Activated naive CD8-positive, alpha-beta T cell treated with anti-CD3 and anti-CD28 coated beads, Interleukin-2, amount 50 U/mL, for 24 hours (primary cell): ENCODE measurements at regions not wholly inside any gene's neighbourhood (a gene's known extent, or its start where the extent isn't known, plus 50 kb on each side); places are given as distances from the start of the nearest gene placed in this dataset.

Source experiments
- ATAC-seq: fragments of 150-1000 bp; cut with Tn5 transposase; one replicate; pipeline ENCODE4 v1.10.0; 2021
- DNase-seq: peaks from one replicate; pipeline ENCODE4 v3.0.0; 2021
- H3K27ac Mint-ChIP-seq: one replicate; pipeline ENCODE4 v1.8.0; 2021; ENCODE audit warnings: mild to moderate bottlenecking, mixed read lengths
- H3K27me3 Mint-ChIP-seq: one replicate; pipeline ENCODE4 v1.8.0; 2021; ENCODE audit warnings: mixed read lengths
- H3K36me3 Mint-ChIP-seq: one replicate; pipeline ENCODE4 v1.8.0; 2021; ENCODE audit warnings: low read depth, mixed read lengths
- H3K4me1 Mint-ChIP-seq: one replicate; pipeline ENCODE4 v1.8.0; 2021; ENCODE audit warnings: mixed read lengths
- H3K4me3 Mint-ChIP-seq: one replicate; pipeline ENCODE4 v1.8.0; 2021; ENCODE audit warnings: mild to moderate bottlenecking, moderate library complexity, mixed read lengths
- H3K9me3 Mint-ChIP-seq: one replicate; pipeline ENCODE4 v1.8.0; 2021; ENCODE audit warnings: mixed read lengths

DNA sequence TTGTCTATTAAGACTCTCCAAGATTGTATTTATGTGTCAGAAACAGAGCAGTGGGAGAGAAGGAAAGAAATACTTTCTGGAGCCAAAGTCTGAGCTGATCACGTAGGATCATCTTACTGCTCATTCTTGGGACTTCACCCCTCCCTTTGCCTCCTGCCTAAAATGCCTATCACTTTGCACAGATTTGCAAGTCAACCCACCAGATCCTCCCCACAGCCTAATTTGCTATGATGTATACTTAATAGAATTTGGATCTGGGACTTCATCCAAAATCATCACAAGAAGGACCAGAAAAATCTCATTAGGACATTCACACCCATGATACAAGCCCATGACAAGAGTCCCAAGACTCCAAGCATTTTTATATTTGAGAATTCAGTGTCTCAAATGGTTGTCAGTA is 290.2 kb downstream of the FBXW7 start:
- Mint-ChIP-seq H3K9me3 (no peaks in the 10 kb centered on the region), H3K27me3 (no peaks in the 10 kb centered on the region), H3K36me3 (no peaks in the 10 kb centered on the region), H3K27ac (no peak overlapping the region), H3K4me3 (no peak overlapping the region), H3K4me1 (peaks cover 13% of the 10 kb centered on the region)
- ATAC-seq = no peak
- DNase-seq = no peak

DNA sequence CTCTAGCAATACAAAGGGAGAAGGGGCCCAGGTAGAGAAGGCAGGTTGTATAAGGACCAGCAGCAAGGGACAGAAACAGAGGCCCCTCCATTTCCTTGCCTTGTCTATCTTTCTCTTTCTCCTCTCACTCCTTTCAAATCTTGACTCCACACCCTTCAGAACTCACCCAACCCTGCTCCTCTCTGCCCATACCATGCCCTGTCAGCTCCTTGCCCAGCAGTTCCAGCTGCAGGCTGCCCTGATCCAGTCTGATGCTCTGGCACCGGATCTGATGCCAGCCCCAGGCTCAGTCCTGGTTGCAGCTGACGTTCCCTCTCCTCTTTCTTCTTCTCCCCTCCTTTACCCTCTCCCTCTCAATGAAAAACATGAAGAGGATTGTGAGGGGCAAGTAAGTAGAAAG is 291.2 kb downstream of the FBXW7 start:
- Mint-ChIP-seq H3K27me3 (no peaks in the 10 kb centered on the region), H3K9me3 (no peaks in the 10 kb centered on the region), H3K4me1 (peaks cover 13% of the 10 kb centered on the region), H3K36me3 (no peaks in the 10 kb centered on the region), H3K4me3 (no peak overlapping the region), H3K27ac (no peak overlapping the region)
- DNase-seq (no peak), ATAC-seq (no peak)

DNA sequence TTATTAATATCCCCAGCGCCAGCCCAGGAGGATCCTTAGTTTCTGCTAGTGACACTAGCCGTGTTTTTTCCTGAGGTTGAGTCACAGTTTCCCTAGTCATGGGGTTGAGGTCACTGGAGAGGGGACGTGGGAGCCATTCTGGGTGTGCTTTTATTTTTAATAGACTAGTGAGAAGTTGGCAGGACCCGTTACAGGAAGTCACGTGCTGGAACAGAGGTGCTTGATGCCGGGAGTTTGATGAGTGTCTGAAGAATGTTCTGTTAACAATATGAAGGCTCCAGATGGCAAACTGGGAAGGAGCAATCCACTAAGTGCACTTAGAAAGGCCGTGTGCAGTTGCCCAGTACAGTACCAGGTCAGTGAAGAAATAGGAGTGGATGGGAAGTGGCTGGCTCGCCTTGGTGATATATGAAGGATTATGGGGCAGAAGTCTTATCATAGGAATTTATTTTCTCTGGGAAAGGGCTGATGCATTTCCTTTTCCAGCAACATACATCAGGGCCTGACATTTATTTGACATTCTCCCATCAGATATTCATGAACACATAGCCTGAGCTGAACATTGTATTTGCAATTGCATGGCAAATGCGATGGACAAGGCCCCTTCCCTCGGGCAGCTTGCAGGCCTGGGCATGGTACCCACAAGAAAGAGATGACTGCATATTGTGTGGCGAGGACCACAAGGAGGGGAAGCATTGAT is 291.8 kb downstream of the FBXW7 start:
- H3K4me3 Mint-ChIP-seq = no peak overlapping the region
- no peak overlapping the region for H3K27ac Mint-ChIP-seq
- H3K4me1 Mint-ChIP-seq = peaks cover 13% of the 10 kb centered on the region
- ATAC-seq (no peak), DNase-seq (no peak)
- H3K9me3 Mint-ChIP-seq = no peaks in the 10 kb centered on the region
- no peaks in the 10 kb centered on the region for H3K27me3 Mint-ChIP-seq
- no peaks in the 10 kb centered on the region for H3K36me3 Mint-ChIP-seq

DNA sequence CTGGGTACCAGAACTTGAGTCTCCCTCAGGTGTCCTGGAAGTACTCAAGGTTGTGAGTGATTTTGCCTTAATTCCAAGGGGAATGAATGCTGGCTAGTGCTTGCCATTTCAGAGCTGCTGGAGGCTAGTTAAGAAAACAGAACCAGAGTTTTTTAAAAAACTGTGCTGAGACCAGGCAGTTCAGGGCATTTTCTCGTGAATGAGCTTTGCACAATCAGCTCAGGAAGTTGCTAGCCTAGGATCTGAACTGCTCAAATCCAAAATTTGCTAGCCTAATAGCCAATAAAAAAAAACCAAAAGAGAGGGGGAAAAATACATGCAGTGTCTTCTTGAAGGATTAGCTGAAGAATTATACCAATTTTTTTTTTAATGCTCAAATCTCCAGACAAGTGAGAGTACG is 292.7 kb downstream of the FBXW7 start:
- ATAC-seq (no peak), DNase-seq (no peak)
- H3K9me3 Mint-ChIP-seq = no peaks in the 10 kb centered on the region
- peaks cover 13% of the 10 kb centered on the region for H3K4me1 Mint-ChIP-seq
- H3K27ac Mint-ChIP-seq = no peak overlapping the region
- no peaks in the 10 kb centered on the region for H3K36me3 Mint-ChIP-seq
- H3K4me3 Mint-ChIP-seq = no peak overlapping the region
- H3K27me3 Mint-ChIP-seq = no peaks in the 10 kb centered on the region

DNA sequence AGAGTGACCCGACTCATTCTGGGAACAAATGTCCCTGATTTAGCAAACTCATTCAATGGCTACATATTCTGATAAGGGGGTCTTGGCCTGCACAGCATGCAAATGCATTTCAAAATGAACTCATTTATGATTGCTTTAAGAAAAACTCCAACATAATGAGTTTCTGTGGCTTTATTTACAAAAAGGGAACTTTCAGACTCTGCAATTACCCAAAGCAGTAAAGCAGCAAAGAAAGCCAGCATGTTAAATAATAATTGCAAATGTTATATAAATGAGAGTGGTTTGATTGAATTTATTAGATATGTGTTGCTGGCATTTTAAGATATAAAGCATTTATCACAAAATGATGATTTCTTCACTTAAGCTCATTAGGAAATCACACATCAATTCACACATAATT is 295.7 kb downstream of the FBXW7 start:
- no peak for ATAC-seq
- H3K27me3 Mint-ChIP-seq = no peaks in the 10 kb centered on the region
- H3K27ac Mint-ChIP-seq = no peak overlapping the region
- DNase-seq = no peak
- no peak overlapping the region for H3K4me3 Mint-ChIP-seq
- no peaks in the 10 kb centered on the region for H3K9me3 Mint-ChIP-seq
- H3K36me3 Mint-ChIP-seq = no peaks in the 10 kb centered on the region
- peaks cover 9% of the 10 kb centered on the region for H3K4me1 Mint-ChIP-seq

DNA sequence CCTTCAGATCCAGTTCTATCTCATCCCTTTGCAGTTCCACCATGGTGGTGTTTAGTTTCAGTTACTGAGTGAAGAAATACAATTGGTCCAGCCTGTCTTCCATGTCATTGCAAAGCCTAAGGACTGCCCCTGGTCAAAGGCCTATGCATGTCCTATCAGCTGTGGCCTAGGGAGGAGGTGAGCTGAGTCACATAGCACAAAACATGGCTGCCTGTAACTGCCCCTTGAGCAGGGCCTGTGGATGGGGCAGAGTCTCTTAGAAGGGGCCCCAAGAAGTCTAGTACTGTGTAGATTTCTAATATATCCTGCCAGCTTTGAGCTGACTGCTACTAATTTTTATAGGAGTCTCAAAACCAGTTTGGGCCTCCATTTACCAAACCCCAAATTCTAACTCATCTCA is 296.7 kb downstream of the FBXW7 start:
- no peak for DNase-seq
- H3K27ac Mint-ChIP-seq = no peak overlapping the region
- no peaks in the 10 kb centered on the region for H3K9me3 Mint-ChIP-seq
- no peak overlapping the region for H3K4me3 Mint-ChIP-seq
- H3K27me3 Mint-ChIP-seq = no peaks in the 10 kb centered on the region
- no peaks in the 10 kb centered on the region for H3K36me3 Mint-ChIP-seq
- H3K4me1 Mint-ChIP-seq = peaks cover 5% of the 10 kb centered on the region
- no peak for ATAC-seq

DNA sequence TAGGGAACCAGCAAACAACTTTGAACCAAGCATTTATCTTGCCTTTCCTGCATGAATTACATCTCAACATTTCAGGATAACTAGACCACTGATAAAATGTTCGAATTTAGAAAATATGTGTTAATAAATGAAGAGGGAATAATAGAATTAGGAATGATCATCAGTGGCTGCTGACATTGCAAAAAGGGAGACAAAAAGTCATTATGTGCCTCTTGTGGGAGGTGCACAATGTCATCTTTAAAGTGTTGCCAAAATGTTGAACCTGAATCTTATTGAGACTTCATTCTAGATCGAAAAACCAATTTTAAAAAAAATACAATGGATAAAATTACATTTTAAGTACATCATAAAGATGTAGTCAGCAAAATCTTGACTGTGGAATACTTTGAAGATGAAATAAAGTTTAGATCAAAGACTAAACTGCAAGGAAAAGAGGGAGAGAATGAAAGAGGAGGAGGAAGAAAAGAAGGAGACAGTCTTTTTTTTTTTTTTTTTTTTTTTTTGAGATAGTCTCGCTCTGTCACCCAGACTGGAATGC is 299.3 kb downstream of the FBXW7 start:
- H3K36me3 Mint-ChIP-seq = no peaks in the 10 kb centered on the region
- no peak for ATAC-seq
- no peaks in the 10 kb centered on the region for H3K27me3 Mint-ChIP-seq
- no peak overlapping the region for H3K27ac Mint-ChIP-seq
- no peaks in the 10 kb centered on the region for H3K4me1 Mint-ChIP-seq
- H3K9me3 Mint-ChIP-seq = no peaks in the 10 kb centered on the region
- H3K4me3 Mint-ChIP-seq = no peak overlapping the region
- no peak for DNase-seq

DNA sequence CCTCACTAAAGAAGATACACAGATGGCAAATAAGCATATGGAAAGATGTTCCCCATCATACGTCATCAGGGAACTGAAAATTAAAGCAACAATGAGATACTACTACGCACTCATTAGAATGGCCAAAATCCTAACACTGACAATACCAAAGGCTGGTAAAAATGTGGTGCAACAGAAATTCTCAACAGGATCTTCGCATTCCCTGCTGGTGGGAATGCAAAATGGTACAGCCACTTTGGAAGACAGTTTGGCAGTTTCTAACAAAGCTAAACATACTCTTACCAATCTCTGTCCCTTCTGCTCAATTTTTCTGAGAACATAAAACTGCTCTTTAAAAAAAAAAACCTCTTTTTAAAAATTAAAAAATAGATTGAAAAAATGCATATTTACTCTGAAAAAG is 300.2 kb downstream of the FBXW7 start:
- H3K4me1 Mint-ChIP-seq = no peaks in the 10 kb centered on the region
- no peaks in the 10 kb centered on the region for H3K36me3 Mint-ChIP-seq
- DNase-seq = no peak
- no peak for ATAC-seq
- H3K4me3 Mint-ChIP-seq = no peak overlapping the region
- no peaks in the 10 kb centered on the region for H3K9me3 Mint-ChIP-seq
- H3K27me3 Mint-ChIP-seq = no peaks in the 10 kb centered on the region
- no peak overlapping the region for H3K27ac Mint-ChIP-seq

DNA sequence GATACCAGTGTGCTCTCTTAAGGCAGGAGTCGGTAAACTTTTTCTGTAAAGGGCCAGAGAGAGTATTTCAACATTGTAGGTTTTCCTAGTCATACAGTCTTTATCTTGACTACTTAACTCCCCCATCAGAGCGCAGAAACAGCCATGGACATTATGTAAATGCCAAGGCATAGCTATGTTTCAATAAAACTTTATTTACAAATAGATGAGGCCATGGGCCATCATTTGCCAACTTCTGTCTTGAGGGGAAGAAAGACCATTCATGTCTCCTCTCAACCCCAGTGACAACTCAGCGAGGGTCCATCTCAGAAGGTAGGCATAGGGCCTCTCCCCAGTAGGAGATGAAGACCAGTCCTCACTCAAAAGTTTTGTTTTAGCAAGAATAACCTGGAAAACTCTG is 301.3 kb downstream of the FBXW7 start:
- Mint-ChIP-seq H3K9me3 (no peaks in the 10 kb centered on the region), H3K4me1 (no peaks in the 10 kb centered on the region), H3K36me3 (no peaks in the 10 kb centered on the region), H3K27me3 (no peaks in the 10 kb centered on the region), H3K4me3 (no peak overlapping the region), H3K27ac (no peak overlapping the region)
- no peak for DNase-seq
- ATAC-seq = no peak

DNA sequence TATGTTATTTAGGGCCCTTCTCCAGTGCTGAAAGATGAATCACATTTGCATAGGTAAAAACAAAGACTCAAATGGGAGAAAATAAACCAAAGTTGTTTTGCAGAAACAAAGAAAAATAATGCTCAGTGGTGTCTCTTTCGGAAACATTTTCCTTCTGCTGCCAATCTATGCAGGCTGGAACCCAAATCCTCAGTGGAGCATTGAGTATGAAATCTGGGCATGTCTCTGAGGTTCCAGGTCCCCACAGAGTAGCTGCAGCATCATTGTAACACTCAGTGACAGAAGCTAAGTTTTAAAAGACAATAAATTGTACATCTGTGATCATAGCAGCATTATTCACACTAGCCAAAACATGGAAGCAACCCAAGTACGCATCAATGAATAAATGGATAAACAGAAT is 303.6 kb downstream of the FBXW7 start:
- DNase-seq = no peak
- H3K36me3 Mint-ChIP-seq = no peaks in the 10 kb centered on the region
- H3K27ac Mint-ChIP-seq = no peak overlapping the region
- H3K4me3 Mint-ChIP-seq = no peak overlapping the region
- ATAC-seq = no peak
- no peaks in the 10 kb centered on the region for H3K9me3 Mint-ChIP-seq
- no peaks in the 10 kb centered on the region for H3K27me3 Mint-ChIP-seq
- no peaks in the 10 kb centered on the region for H3K4me1 Mint-ChIP-seq

DNA sequence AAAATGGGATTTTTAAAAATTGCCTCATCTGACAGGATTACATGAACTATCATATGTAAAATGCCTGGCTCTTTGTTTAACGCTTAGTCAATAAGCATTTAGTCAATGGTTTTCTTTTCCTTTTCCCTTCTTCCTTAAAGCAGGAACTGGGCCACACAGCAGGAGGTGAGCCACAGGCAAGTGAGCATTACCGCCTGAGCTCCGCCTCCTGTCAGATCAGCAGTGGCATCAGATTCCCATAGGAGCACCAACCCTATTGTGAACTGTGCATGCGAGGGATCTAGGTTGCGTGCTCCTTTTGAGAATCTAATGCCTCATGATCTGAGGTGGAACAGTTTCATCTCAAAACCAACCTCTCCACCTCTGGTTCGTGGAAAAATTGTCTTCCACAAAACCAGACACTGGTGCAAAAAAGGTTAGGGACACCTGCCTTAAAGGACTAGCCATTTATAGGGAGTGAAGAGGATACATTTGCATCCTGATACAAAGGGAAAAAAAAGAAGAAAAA is 306.1 kb downstream of the FBXW7 start:
- ATAC-seq (no peak), DNase-seq (no peak)
- Mint-ChIP-seq H3K27ac (no peak overlapping the region), H3K4me1 (no peaks in the 10 kb centered on the region), H3K27me3 (no peaks in the 10 kb centered on the region), H3K36me3 (no peaks in the 10 kb centered on the region), H3K9me3 (no peaks in the 10 kb centered on the region), H3K4me3 (no peak overlapping the region)

DNA sequence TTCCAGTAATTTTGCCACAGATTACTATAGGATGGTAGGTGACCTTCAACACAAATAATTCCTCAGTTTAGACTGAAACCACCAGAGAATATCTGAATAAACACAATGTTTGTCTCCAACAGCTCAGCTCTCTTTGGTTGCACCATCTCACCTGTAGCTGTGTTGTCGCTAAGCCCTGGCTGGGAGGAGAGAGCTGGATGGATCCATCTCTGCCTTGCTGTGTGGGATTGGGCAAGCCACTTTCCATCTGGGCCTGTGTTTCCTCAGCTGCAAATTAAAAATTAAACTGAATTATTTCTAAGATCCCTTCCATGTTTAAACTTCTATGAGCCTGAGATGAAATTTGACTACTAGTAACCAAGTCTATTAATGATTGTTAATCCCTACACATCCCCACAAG is 310.2 kb downstream of the FBXW7 start:
- Mint-ChIP-seq H3K27ac (no peak overlapping the region), H3K4me3 (no peak overlapping the region), H3K9me3 (no peaks in the 10 kb centered on the region), H3K27me3 (no peaks in the 10 kb centered on the region), H3K4me1 (peaks cover 1% of the 10 kb centered on the region), H3K36me3 (no peaks in the 10 kb centered on the region)
- DNase-seq (no peak), ATAC-seq (no peak)

DNA sequence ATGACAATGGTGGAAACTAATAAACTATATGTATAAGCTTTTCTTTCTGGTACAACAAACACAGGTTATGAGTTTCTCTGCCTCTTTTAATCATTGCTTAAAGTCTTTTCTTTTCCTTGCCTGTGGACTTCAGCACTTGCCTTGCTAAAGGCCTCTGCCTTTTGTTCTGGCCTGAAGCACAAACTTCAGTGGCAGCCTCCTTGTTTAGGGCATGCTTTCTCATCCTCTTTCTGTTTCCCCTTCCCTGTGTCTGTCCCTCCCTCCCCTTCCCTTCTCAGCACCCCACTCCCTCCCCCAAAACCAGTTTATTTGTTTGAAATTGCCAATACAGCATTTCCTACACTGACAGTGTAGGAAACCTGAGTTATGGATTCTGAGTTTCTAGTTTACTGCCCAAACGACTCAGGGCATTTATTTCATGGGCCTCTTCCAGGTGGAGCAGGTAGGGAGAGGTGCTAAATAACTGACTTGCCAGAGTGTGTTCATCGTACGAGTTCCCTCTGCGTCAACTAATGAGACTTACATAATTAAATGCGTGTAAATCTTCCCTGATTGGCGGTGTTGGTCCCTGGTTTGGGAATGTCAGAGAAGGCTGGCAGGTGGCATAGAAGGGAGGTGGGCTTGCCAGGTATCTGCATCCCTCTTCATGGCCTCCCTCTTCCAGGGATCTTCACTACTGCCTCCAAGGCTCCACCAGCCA is 311.0 kb downstream of the FBXW7 start:
- no peak overlapping the region for H3K4me3 Mint-ChIP-seq
- H3K27ac Mint-ChIP-seq = no peak overlapping the region

DNA sequence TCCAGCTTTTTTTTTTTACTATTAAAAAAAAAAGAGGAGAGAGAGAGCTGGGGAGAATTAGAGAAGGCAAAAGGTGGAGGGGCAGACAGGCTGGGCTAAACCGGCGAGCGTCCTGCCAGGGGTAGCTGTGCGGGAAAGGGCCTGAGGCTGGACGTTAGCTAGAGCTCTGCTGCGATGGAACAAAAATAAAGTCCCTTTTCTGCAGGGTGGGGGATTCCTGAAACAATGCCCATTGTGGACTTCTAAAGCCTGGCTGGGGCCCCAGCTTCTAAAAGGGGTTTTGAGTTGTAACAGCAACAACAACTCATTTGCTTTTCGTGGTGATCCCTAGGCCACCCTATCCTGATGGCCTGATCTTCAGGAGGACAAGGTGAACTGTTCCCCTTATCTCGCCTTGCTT is 311.7 kb downstream of the FBXW7 start:
- Mint-ChIP-seq H3K9me3 (no peaks in the 10 kb centered on the region), H3K4me1 (peaks cover 7% of the 10 kb centered on the region), H3K4me3 (no peak overlapping the region), H3K27ac (no peak overlapping the region), H3K27me3 (no peaks in the 10 kb centered on the region), H3K36me3 (no peaks in the 10 kb centered on the region)
- ATAC-seq (no peak), DNase-seq (no peak)

More for the DNA sequence above, 311.0 kb downstream of the FBXW7 start:
- ATAC-seq (no peak), DNase-seq (no peak)
- H3K36me3 Mint-ChIP-seq = no peaks in the 10 kb centered on the region
- H3K4me1 Mint-ChIP-seq = peaks cover 7% of the 10 kb centered on the region
- no peaks in the 10 kb centered on the region for H3K27me3 Mint-ChIP-seq
- H3K9me3 Mint-ChIP-seq = no peaks in the 10 kb centered on the region

DNA sequence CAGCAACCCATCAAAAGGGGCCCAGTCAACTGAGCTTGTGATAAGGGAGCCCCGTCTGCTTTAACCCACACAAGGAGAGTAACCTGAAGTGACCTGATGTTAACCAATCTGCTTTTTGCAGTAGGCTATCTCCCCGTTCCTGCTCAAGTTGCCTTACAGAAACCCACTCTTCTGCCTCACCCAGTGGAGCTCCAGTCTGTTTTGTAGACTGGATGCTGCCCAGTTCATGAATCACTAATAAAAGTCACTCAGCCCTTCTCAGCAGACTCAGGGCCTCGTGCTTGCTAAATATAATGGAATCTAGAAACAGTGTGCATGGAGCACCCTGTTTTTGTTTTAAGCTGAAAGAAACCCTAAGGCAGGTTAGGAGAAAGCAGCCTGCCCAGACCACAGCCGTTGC is 312.3 kb downstream of the FBXW7 start:
- H3K27me3 Mint-ChIP-seq = no peaks in the 10 kb centered on the region
- H3K9me3 Mint-ChIP-seq = no peaks in the 10 kb centered on the region
- H3K4me3 Mint-ChIP-seq = no peak overlapping the region
- DNase-seq (no peak), ATAC-seq (no peak)
- peaks cover 7% of the 10 kb centered on the region for H3K4me1 Mint-ChIP-seq
- no peak overlapping the region for H3K27ac Mint-ChIP-seq
- H3K36me3 Mint-ChIP-seq = no peaks in the 10 kb centered on the region
